Vagina (tissue), 2 donors: ENCODE measurements at regions not wholly inside any gene's neighbourhood (a gene's known extent, or its start where the extent isn't known, plus 50 kb on each side); places are given as distances from the start of the nearest gene placed in this dataset.

ENCODE experiments used
- POLR2A ChIP-seq, 2 donors: fragments of 450-650 bp; IDR thresholded peaks; one replicate each; pipeline ENCODE4 v1.6.1; 2017; ENCODE audit warnings: antibody characterized with exemption in 2 of 2, mild to moderate bottlenecking in 2 of 2, moderate library complexity in 2 of 2
- POLR2AphosphoS5 ChIP-seq, 2 donors: sonication (generic); formaldehyde crosslinking; IDR thresholded peaks; one replicate each; pipeline ENCODE4 v1.9.0; 2017; ENCODE audit warnings: antibody characterized with exemption in 2 of 2, mild to moderate bottlenecking in 2 of 2, low read depth in 1 of 2; ENCODE audit not compliant: insufficient read depth in 1 of 2
- TF ChIP-seq, protein P1 (sequence below), 3 experiments: fragments of 450-650 bp in 2 of 3; fragments of 200-600 bp in 1 of 3; sonication (generic) in 1 of 3; IDR thresholded peaks; one replicate each; pipeline ENCODE4 v1.5.1; 2017 to 2019; ENCODE audit warnings: antibody characterized with exemption in 3 of 3, mild to moderate bottlenecking in 2 of 3, moderate library complexity in 2 of 3

DNA sequence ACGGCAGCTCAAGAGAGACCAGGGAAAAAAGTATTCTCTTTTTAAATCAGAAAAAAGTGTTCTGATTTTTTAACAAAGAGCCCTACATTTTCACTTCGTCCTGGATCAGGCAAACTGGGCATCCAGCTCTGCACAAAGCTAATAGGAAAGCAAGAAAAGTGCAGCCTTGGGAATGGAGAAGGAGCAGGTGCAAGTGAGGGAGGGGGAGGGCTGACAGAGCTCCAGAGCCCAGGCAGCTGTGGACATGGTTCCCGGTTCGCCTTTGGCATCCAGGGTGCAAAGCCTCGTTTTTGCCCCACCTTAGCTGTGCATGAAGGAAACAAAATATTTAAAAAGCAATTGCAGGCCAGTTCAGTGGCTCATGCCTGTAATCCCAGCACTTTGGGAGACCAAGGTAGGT, 82.2 kb downstream of the FAM124B start:
- TF ChIP-seq, protein P1, sequence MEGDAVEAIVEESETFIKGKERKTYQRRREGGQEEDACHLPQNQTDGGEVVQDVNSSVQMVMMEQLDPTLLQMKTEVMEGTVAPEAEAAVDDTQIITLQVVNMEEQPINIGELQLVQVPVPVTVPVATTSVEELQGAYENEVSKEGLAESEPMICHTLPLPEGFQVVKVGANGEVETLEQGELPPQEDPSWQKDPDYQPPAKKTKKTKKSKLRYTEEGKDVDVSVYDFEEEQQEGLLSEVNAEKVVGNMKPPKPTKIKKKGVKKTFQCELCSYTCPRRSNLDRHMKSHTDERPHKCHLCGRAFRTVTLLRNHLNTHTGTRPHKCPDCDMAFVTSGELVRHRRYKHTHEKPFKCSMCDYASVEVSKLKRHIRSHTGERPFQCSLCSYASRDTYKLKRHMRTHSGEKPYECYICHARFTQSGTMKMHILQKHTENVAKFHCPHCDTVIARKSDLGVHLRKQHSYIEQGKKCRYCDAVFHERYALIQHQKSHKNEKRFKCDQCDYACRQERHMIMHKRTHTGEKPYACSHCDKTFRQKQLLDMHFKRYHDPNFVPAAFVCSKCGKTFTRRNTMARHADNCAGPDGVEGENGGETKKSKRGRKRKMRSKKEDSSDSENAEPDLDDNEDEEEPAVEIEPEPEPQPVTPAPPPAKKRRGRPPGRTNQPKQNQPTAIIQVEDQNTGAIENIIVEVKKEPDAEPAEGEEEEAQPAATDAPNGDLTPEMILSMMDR (IDR thresholded peaks at IDR 0.05) = no peak
- no peak for TF ChIP-seq POLR2A (IDR thresholded peaks at IDR 0.05)
- no peak for TF ChIP-seq POLR2AphosphoS5 (IDR thresholded peaks at IDR 0.05; ENCODE audit: insufficient read depth in 1 of 2, low read depth in 1 of 2)
